ENCODE measurements at regions not wholly inside any gene's neighbourhood (a gene's known extent, or its start where the extent isn't known, plus 50 kb on each side); places are given as distances from the start of the nearest gene placed in this dataset.

- TF ChIP-seq GATA3 (IDR thresholded peaks at IDR 0.05; ENCODE audit: low read depth, low read length) (no peak), GATA2 (IDR thresholded peaks at IDR 0.05; ENCODE audit: low read depth, low read length) (no peak)
Observed at GRCh38 chr3:194938845-194939531, 253.3 kb downstream of the FAM43A start.

All from SH-SY5Y (cell line).